KMS-11 (cell line): ENCODE measurements at regions not wholly inside any gene's neighbourhood (a gene's known extent, or its start where the extent isn't known, plus 50 kb on each side); places are given as distances from the start of the nearest gene placed in this dataset.

Experiments used
- H2AFZ ChIP-seq: fragments of 200-600 bp; sonication (generic); 2 replicates; pipeline ENCODE4 v1.6.1; 2016; ENCODE audit warnings: antibody characterized with exemption, mixed run types, low read depth
- H3K27ac ChIP-seq: fragments of 200-600 bp; sonication (generic); 2 replicates; pipeline ENCODE4 v1.6.1; 2016; ENCODE audit warnings: mild to moderate bottlenecking, mixed run types
- H3K27me3 ChIP-seq: fragments of 200-600 bp; sonication (generic); 2 replicates; pipeline ENCODE4 v1.6.1; 2017; ENCODE audit warnings: mild to moderate bottlenecking, low read depth, mixed run types, moderate library complexity; ENCODE audit not compliant: insufficient read depth
- H3K36me3 ChIP-seq: fragments of 200-600 bp; sonication (generic); 2 replicates; pipeline ENCODE4 v1.6.1; 2017; ENCODE audit warnings: mild to moderate bottlenecking, mixed run types; ENCODE audit not compliant: insufficient read depth
- H3K4me1 ChIP-seq: fragments of 200-600 bp; sonication (generic); 2 replicates; pipeline ENCODE4 v1.6.1; 2016; ENCODE audit warnings: mild to moderate bottlenecking, low read depth, mixed run types; ENCODE audit not compliant: poor library complexity, severe bottlenecking
- H3K4me2 ChIP-seq: fragments of 200-600 bp; sonication (generic); 2 replicates; pipeline ENCODE4 v1.7.0; 2016; ENCODE audit warnings: mild to moderate bottlenecking, mixed run types
- H3K4me3 ChIP-seq: fragments of 200-600 bp; sonication (generic); IDR thresholded peaks from 2 replicates; pipeline ENCODE4 v1.6.1; 2017; ENCODE audit warnings: low read depth, low read length, mixed read lengths; ENCODE audit not compliant: insufficient read depth
- H3K79me2 ChIP-seq: fragments of 200-600 bp; sonication (generic); 2 replicates; pipeline ENCODE4 v1.6.1; 2016; ENCODE audit warnings: low read depth, mixed run types; ENCODE audit not compliant: insufficient read depth
- H3K9ac ChIP-seq: fragments of 200-600 bp; sonication (generic); 2 replicates; pipeline ENCODE4 v1.6.1; 2016; ENCODE audit warnings: mild to moderate bottlenecking, mixed run types
- H4K20me1 ChIP-seq: fragments of 200-600 bp; sonication (generic); 2 replicates; pipeline ENCODE4 v1.6.1; 2016; ENCODE audit warnings: mild to moderate bottlenecking, mixed run types; ENCODE audit not compliant: insufficient read depth
- CTCF ChIP-seq: fragments of 200-600 bp; sonication (generic); conservative IDR thresholded peaks from 2 replicates; pipeline ENCODE4 v1.6.1; 2017; ENCODE audit warnings: low read depth, mild to moderate bottlenecking, antibody characterized with exemption, low read length, moderate library complexity, mixed read lengths

- H3K27me3 ChIP-seq: no peaks in the 10 kb centered on the region
- H3K36me3 ChIP-seq: no peaks in the 10 kb centered on the region
- H4K20me1 ChIP-seq: no peaks in the 10 kb centered on the region
- no peak overlapping the region for H3K4me2 ChIP-seq
- no peaks in the 10 kb centered on the region for H3K4me1 ChIP-seq
- H3K27ac ChIP-seq: no peak overlapping the region
- no peak for TF ChIP-seq CTCF
- no peak overlapping the region for H3K9ac ChIP-seq
- no peak overlapping the region for H2AFZ ChIP-seq
- H3K79me2 ChIP-seq: no peaks in the 10 kb centered on the region
- H3K4me3 ChIP-seq: no peak overlapping the region
Measured at GRCh38 chr1:81119319-81119718, 681.4 kb upstream of the ADGRL2 start.

GRCh38 chr1:81118550-81118949 lies 682.2 kb upstream of the ADGRL2 start:
- H4K20me1 ChIP-seq: no peaks in the 10 kb centered on the region
- H3K4me3 ChIP-seq: no peak overlapping the region
- no peaks in the 10 kb centered on the region for H3K4me1 ChIP-seq
- TF ChIP-seq CTCF: no peak
- H3K4me2 ChIP-seq: no peak overlapping the region
- no peaks in the 10 kb centered on the region for H3K27me3 ChIP-seq
- no peak overlapping the region for H3K27ac ChIP-seq
- H3K79me2 ChIP-seq: no peaks in the 10 kb centered on the region
- H3K9ac ChIP-seq: no peak overlapping the region
- H2AFZ ChIP-seq: no peak overlapping the region
- H3K36me3 ChIP-seq: no peaks in the 10 kb centered on the region

GRCh38 chr1:81115422-81115821 lies 685.3 kb upstream of the ADGRL2 start:
- no peaks in the 10 kb centered on the region for H4K20me1 ChIP-seq
- no peak overlapping the region for H3K27ac ChIP-seq
- H3K4me2 ChIP-seq: no peak overlapping the region
- H3K27me3 ChIP-seq: no peaks in the 10 kb centered on the region
- H3K79me2 ChIP-seq: no peaks in the 10 kb centered on the region
- H2AFZ ChIP-seq: no peak overlapping the region
- H3K36me3 ChIP-seq: no peaks in the 10 kb centered on the region
- H3K9ac ChIP-seq: no peak overlapping the region
- TF ChIP-seq CTCF: no peak
- H3K4me1 ChIP-seq: no peaks in the 10 kb centered on the region
- no peak overlapping the region for H3K4me3 ChIP-seq

- no peaks in the 10 kb centered on the region for H4K20me1 ChIP-seq
- no peaks in the 10 kb centered on the region for H3K4me1 ChIP-seq
- TF ChIP-seq CTCF: no peak
- no peaks in the 10 kb centered on the region for H3K27me3 ChIP-seq
- H3K27ac ChIP-seq: no peak overlapping the region
- no peaks in the 10 kb centered on the region for H3K79me2 ChIP-seq
- no peak overlapping the region for H3K4me3 ChIP-seq
- no peak overlapping the region for H3K4me2 ChIP-seq
- H3K9ac ChIP-seq: no peak overlapping the region
- H2AFZ ChIP-seq: no peak overlapping the region
- H3K36me3 ChIP-seq: no peaks in the 10 kb centered on the region
Measured at GRCh38 chr1:81114191-81114590, 686.5 kb upstream of the ADGRL2 start.

GRCh38 chr1:81113688-81114087 lies 687.0 kb upstream of the ADGRL2 start:
- Histone ChIP-seq H3K9ac (no peak overlapping the region), H3K79me2 (no peaks in the 10 kb centered on the region), H2AFZ (no peak overlapping the region), H3K4me3 (no peak overlapping the region), H3K36me3 (no peaks in the 10 kb centered on the region), H3K4me2 (no peak overlapping the region), H3K27ac (no peak overlapping the region), H4K20me1 (no peaks in the 10 kb centered on the region), H3K27me3 (no peaks in the 10 kb centered on the region), H3K4me1 (no peaks in the 10 kb centered on the region)
- no peak for TF ChIP-seq CTCF
